ENCODE measurements at regions not wholly inside any gene's neighbourhood (a gene's known extent, or its start where the extent isn't known, plus 50 kb on each side); places are given as distances from the start of the nearest gene placed in this dataset.

- Histone ChIP-seq H2BK12ac (ENCODE audit: insufficient read length, low read depth, low read length) (no peak overlapping the region), H4K5ac (ENCODE audit: insufficient read length, low read depth, low read length) (no peak overlapping the region), H3K4me1 (ENCODE audit: insufficient read depth, low read length) (no peaks in the 10 kb centered on the region), H3K79me1 (ENCODE audit: insufficient read depth, low read depth, low read length, poor library complexity, severe bottlenecking) (no peaks in the 10 kb centered on the region), H2BK15ac (ENCODE audit: low read depth, low read length) (no peak overlapping the region), H3K4me2 (ENCODE audit: insufficient read depth, insufficient read length, low read length) (no peak overlapping the region), H3K4ac (ENCODE audit: low read depth, low read length) (no peak overlapping the region), H3K9me3 (ENCODE audit: control insufficient read depth, low read depth, low read length) (no peaks in the 10 kb centered on the region), H3K27me3 (ENCODE audit: insufficient read depth, low read length) (no peaks in the 10 kb centered on the region), H3K23me2 (ENCODE audit: insufficient read length, low read depth, low read length, poor library complexity, severe bottlenecking) (no peaks in the 10 kb centered on the region), H3K79me2 (ENCODE audit: insufficient read depth, low read length) (no peaks in the 10 kb centered on the region), H2BK120ac (ENCODE audit: low read depth, low read length, poor library complexity, severe bottlenecking) (no peak overlapping the region), H3K56ac (ENCODE audit: insufficient read length, low read depth, low read length) (no peak overlapping the region), H2BK5ac (ENCODE audit: insufficient read length, low read length) (no peak overlapping the region), H4K91ac (ENCODE audit: insufficient read length, low read depth, low read length) (no peak overlapping the region), H3K27ac (ENCODE audit: insufficient read length, low read depth, low read length) (no peak overlapping the region), H2AK5ac (ENCODE audit: insufficient read length, low read length) (no peak overlapping the region), H4K8ac (replicated peaks; ENCODE audit: insufficient read length, low read depth, low read length) (no peak overlapping the region), H3T11ph (ENCODE audit: low read length) (no peak overlapping the region), H3K14ac (ENCODE audit: insufficient read depth, low read length) (no peak overlapping the region), H2AFZ (ENCODE audit: low read length) (no peak overlapping the region), H3K23ac (ENCODE audit: insufficient read length, low read depth, low read length) (no peak overlapping the region), H3K18ac (ENCODE audit: insufficient read length, low read depth, low read length) (no peak overlapping the region), H3K9ac (ENCODE audit: extremely low read depth, insufficient read length, low read length) (no peak overlapping the region), H2BK20ac (ENCODE audit: low read depth, low read length, poor library complexity, severe bottlenecking) (no peak overlapping the region), H4K20me1 (ENCODE audit: control insufficient read depth, insufficient read depth, insufficient read length) (no peaks in the 10 kb centered on the region)
- no peak for TF ChIP-seq CTCF (conservative IDR thresholded peaks at IDR 0.05)
- H3K27me3 Mint-ChIP-seq (ENCODE audit: low read depth) = no peaks in the 10 kb centered on the region
- no peaks in the 10 kb centered on the region for H3K4me1 Mint-ChIP-seq
- no peaks in the 10 kb centered on the region for H3K9me3 Mint-ChIP-seq
- H3K36me3 Mint-ChIP-seq (ENCODE audit: insufficient read depth in 1 of 3, low read depth in 3 of 3) = no peaks in the 10 kb centered on the region
- H3K27ac Mint-ChIP-seq = no peak overlapping the region
- no peak overlapping the region for H3K4me3 Mint-ChIP-seq
- WGBS (ENCODE audit: extremely low coverage, insufficient read length, low lambda C conversion rate) = no CpG with 5 or more reads among the region's 2 CpGs
- no peak for DNase-seq
Measured at GRCh38 chr11:95575517-95575916, 214.1 kb downstream of the FAM76B start.
